Pons (tissue), 1 donor: ENCODE measurements at regions not wholly inside any gene's neighbourhood (a gene's known extent, or its start where the extent isn't known, plus 50 kb on each side); places are given as distances from the start of the nearest gene placed in this dataset.

Experiments used
- DNase-seq: peaks from one replicate; pipeline ENCODE4 v3.0.0-alpha.2; 2016; ENCODE audit warnings: low spot score

GRCh38 chr9:129341171-129341986, 163.3 kb upstream of the IER5L start:
- no peak for DNase-seq

- DNase-seq: no peak
Measured at GRCh38 chr9:129340427-129341170, 162.5 kb upstream of the IER5L start.

- no peak for DNase-seq
Measured at GRCh38 chr9:129339539-129340157, 161.6 kb upstream of the IER5L start.

DNA sequence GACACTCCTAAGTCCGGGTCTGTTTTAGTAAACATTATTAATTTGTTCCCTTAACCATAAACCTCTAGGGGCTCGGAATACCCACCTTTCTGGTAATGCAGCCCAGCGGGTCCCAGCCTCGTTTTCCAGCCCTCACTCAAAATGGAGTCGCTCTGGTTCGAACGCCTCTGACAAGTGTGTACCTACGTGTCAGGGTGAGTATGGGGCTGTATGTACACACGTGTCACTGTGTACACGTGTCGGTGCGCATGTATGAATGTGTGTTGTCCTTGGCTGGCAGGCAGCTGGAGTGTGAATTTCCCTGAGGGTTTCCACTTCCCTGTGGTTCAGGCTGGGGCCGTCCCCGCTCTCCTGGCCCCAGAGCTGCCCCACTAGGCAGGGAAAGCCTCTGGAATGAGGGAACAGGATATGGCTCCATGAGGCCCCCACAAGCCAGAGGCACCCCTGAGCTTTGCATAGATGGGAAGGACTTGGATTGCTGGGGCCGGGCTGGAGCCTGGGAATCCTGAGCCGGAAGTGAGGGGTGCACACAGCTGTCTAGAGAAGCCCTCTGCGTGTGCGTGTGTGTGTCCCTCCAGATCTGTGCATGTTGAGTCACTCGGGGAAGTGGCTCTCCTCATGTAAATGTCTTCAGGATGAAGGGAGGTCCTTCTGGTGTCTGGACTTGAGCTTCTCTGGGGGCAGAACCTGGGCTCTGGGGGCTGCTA, 160.8 kb upstream of the IER5L start:
- DNase-seq: no peak

DNA sequence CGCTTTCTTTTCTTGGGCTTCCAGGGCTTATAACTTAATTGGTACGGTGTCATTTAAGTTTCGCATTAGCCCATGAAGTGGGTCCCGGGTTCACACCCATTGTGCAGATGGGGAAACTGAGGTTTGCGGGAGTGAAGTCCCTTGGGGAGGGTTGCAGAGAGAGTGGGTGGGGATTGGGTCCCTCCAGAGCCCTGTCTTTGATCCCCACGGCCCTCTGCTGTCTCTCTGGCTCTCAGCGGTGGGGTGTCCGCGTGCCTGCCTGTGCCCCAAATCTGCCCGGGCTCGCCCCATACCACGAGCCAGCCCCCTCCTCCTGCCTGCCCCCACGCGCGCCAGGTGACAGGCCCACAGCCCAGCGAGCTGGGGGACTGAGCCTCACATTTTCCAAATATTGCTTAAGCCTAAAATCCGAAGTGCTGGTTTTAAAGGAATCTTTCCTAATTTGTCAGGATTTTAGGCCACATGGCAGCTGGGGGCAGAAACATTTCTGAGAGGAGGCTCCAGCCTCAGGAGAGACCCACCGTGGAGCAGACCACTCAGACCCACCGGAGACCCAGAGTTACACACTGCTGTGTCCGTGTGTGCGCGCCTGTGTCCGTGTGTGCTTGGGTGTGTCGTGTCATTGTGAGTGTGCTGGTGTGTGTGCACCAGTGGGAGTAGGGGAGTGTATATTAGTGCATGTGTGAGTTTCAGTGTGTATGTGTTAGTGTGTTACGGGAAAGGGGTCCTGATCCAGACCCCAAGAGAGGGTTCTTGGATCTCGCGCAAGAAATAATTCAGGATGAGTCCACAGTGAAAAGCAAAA, 159.5 kb upstream of the IER5L start:
- DNase-seq: no peak

GRCh38 chr9:129336601-129337331, 158.7 kb upstream of the IER5L start:
- DNase-seq: no peak

GRCh38 chr9:129336130-129336528, 158.1 kb upstream of the IER5L start:
- DNase-seq: no peak

DNA sequence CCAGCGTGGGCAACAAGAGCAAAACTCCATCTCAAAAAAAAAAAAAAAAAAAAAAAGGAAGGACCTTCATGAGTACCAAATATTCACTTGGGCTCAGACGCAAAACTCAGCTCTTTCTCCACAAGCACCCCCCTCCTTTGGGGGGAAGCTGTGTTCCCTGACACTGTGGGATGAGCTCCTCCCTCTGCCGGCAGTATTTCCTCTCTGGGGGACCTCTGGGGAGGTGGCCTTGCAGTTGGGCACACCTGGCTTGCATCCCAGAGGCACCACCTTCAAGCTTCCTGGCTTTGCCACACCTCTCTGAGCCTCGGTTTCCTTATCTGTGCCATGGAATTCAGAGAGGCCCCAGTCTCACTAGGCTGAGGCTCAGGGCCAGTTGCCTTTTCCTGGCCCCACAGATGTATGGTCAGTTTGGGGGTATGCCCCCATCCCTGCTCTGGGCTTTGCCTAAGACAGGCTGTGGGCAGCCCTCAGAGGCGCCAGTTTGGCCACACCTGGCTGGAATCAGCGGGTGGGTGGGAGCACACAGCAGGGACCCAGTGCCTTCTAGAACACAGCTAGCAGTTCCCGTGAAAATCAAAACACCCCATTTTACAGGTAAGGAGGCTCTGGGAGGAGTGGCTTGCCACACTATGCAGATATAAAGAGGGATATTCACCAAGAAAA, 157.5 kb upstream of the IER5L start:
- DNase-seq: peak; percentile 66

DNA sequence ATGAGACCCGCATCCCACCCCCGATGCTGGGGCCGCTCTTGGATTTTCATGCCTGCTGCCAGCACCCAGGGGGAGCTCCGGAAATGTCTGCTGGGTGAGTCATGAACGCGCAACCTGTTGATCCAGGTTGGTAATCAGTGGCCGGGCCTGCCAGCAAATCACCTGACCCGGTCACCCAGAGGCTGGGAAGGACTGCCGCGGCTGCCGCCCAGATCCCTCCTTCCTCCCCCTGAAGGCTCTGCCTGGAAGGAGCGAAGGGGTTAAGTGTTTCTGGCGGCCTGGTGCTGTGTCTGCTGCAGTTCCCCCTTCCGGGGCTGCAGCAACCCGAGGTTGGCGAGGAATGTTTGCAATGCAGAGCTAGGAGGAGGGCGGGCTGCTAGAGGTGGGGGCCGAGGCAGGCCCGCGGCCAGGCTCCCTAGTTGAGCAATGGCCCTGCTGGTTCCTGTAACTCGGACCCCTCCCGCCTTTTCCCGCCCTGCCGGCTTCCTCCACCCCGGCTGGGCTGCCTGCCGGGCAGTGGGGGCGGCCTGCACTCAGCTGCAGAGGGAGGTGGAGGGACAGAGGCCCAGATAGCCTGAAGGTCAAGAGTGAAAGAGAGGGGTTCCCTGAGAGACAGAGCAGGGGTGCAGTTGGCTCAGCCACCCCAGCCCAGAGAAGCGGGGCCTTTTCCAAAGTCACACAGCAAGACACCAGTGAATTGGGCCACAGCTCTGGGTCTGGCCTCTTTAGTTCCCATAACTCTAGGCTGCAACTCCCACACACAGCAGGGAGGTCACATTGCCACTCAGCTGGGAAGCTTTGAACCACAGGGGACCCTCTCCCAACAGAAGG, 156.3 kb upstream of the IER5L start:
- DNase-seq: peak; percentile 70

DNA sequence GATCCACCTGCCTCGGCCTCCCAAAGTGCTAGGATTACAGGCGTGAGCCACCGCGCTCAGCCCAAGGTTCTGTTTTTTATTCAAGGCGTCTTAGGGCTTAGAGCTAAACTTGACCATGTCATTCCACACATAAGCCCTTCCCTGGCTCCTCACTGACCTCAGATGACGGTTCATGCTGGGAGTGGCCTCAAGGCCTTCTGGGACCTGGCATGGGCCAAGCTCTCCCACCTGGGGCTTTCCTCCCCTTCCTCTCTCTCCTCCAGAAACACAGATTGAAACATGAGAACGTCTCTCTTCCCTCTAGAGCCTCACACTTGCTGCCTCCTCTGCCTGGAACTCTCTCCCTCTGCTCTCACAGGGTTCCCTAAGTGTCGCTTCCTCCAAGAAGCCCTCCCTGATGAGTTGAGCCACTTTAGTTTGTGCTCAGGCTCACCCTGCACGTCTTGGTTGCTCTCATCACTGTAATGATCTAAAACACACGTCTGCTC, 155.6 kb upstream of the IER5L start:
- no peak for DNase-seq

- no peak for DNase-seq
Measured at GRCh38 chr9:129332581-129332980, 154.5 kb upstream of the IER5L start.

DNA sequence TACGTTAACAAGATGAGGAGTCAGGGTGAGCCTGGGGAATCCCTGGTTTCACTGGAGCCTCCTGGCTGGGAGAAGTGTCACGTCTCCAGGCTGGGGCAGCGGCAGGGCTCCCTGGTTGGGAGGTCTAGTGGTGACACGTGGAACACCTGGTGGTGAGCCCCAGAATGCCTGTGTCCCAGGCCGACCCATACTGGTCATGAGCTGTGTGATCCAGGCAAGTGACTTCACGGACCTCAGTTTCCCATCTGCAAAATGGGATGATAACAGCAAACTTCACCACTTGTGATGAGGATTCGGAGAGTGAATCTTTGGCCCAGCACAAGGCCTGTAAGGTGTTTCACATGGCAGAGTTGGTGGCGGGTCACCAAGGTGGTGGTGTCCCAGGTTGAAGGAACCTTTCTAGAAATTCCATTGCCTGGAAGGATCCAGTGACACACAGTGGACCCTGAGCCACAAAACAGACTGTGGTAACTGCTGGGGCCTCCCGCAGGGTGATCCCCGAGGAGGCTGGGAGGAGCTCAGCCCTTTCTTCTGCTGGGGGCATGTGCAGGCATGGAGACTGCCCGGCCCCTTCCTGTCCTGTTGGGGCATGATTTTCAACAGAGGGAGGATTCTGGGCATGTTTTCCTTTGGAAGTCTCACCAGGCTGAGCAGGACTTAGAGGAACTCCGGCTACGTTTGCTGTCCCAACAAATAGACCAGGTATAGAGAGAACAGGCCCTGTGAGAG, 153.9 kb upstream of the IER5L start:
- no peak for DNase-seq

DNA sequence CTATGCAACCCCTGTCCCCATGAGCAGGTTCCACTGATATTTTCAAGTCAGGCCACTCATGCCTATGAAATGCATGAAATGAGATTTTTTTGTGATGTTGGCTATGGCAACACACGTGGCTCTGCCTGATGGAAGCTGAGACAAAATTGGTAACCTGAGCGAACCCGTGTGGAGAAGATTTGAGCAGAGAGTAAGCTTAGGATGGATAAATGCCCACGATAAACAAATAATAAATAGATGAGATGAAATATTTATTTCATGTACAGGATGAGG, 153.4 kb upstream of the IER5L start:
- DNase-seq: no peak

GRCh38 chr9:129330711-129331492, 152.8 kb upstream of the IER5L start:
- no peak for DNase-seq

- DNase-seq: no peak
Measured at GRCh38 chr9:129328355-129329042, 150.4 kb upstream of the IER5L start.

- no peak for DNase-seq
Measured at GRCh38 chr9:129327552-129328328, 149.7 kb upstream of the IER5L start.
